GM21515 (cell line): ENCODE measurements at regions not wholly inside any gene's neighbourhood (a gene's known extent, or its start where the extent isn't known, plus 50 kb on each side); places are given as distances from the start of the nearest gene placed in this dataset.
"Not testable (repeated sequence)": the region's sequence is repeated elsewhere in the genome, so short reads cannot be mapped to it uniquely, and the experiment has no call there.

Source experiments
- ATAC-seq: cut with Tn5 transposase; IDR thresholded peaks from one replicate; pipeline ENCODE4 v1.9.1; 2021; ENCODE audit not compliant: unreplicated experiment

DNA sequence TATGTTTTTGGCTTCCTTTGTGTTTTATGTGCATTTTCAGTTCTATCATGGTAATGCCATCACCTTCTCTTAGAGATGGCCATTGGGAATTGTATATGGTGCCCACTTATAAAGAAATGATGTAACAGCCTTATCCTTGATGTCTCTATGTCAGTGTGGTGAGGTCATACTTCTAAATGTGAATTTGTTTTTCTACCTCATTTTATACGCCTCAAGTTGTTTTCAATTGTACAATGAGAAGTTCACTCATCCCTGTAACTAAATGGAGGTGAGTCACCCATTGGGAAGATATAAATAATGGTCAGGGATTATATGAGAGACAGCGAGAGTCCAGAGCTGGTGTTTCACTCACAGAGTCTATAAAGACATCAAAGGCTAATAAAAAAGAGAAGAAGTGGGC is 402.4 kb downstream of the AGTPBP1 start:
- ATAC-seq: no peak

DNA sequence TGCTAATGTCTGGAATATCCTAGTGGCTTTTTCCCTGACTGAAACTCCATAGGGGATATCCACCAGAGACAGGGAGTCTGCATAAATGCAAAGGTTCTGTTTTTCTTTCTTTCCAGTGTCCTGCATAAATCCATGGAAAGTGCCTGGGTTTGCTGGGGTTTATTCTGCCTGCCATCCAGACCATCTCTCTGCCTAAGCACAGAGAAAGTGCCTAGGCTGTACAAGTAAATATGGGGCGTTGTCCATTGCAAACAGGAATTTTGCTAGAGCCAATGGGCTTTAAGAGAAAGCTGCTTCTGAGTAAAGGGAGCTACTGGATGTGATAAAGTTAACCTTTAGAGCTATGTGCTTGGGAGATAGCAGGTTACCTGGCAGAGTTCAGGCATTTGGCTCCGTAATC is 407.5 kb downstream of the AGTPBP1 start:
- no peak for ATAC-seq

DNA sequence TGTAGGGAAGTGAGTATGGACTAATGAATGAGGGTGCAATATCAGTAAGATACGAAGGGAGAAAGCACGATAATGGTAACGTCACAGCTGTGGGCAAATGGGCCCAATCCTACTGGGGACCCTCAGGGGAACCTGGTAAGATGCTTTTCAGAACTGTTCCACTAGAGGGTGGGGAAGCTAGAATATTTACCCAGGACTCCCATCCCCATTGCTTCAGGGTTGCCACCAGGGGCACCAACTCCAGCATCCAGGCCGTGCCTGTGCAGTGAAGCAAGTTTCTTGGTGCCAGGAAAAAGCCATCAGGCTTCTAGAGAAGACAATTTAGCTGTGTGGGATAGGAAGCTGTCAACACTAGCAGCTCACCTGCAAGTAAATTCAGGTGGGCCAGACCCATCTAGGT is 409.3 kb downstream of the AGTPBP1 start:
- no peak for ATAC-seq

DNA sequence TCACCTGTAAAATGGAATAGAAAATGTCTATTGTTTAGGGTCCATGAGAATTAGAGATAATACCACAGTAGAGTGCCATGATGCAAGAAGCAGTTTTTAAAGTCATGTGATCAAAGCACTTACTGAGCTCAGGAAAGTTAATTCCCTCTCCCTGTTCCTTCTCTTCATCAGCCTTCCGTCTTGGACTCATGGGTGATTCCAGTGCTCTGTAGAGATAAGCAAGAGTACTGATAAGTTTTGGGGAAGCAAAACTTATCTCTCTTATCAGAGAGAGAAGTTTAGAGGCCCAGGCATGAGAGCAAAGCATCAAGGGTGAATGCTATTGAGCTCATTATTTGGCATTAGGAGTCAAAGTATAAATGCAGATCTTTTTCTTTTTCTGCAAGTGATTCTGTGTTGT is 410.1 kb downstream of the AGTPBP1 start:
- no peak for ATAC-seq

DNA sequence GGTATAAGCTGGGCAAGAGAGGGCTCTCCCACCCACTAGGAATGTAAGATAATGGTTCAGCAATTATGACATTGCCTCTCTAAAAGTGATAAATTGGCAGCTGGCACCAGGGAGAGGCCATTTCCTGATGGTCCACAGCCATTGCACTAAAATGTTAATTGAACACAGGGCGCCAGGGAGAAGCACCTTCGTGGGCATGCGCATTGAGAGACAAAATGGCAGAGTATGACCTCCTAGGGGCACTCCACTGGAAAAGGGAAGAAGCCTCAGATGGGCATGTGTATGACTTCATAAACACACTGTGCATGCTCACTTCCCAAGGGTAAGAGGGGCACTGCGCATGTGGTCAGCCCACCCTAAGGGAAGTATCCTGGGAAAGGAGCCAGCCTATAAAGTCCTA is 419.2 kb downstream of the AGTPBP1 start:
- ATAC-seq: no peak

DNA sequence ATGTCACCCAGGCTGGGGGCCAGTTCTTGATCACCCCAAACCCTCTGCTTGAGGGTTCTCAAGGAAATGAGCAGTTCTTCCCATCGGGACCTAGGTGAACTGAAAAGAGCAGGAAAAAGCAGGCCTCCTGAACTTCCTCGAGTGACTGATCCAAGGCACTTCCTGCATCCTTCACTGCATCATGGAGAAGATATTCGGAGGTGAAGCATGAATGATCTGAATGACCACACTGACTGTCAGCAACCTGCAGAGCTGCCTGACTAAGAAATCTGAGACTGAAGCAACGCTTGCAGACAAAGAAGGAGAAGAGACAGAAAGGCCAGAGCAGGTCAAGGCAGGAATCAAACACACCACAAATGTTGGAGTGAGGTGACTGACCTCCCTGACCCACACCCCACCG is 420.2 kb downstream of the AGTPBP1 start:
- no peak for ATAC-seq

DNA sequence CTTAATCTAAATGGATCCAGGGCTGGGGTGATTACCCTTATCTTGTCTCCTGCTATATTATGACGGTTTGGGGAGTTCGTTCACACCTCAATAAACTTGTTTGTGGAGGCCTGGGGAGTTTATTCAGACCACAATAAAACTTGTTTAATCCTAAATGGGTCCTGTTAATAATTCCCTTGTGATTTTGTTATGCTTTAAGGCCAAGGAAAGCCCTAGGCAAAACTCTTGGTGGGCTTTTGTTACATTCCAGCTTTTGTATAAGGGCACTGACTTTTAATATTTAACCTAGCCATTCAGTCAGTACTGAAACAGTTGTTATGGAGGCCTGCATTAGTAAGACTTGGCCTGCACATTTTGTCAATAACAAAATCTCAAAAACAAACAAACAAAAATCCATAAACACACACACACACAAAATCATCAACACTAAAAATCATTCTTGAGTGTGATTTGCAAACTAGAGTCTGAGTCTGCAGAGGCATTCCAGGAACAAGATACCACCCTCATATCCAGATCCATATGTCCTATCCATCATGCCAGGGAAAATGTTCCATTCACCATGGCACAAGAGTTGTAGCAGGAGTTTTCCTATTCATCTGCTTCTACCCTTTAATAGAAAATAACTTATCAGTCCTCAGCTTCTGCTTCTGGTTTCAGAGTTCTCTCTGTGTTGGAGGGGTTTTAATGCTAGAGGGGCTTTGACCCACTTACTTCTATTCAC is 421.7 kb downstream of the AGTPBP1 start:
- no peak for ATAC-seq

DNA sequence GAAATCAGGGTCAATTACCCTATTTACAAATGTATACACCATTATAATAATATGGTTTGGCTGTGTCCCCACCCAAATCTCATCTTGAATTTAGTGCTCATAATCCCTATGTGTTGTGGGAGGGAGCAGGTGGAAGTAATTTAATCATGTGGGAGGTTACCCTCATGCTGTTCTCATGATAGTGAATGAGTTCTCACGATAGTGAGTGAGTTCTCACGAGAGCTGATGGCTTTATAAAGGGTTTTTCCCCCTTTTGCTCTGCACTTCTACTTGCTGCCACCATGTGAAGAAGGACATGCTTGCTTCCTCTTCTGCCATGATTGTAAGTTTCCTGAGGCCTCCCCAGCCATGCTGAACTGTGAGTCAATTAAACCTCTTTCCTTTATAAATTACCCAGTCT is 426.2 kb downstream of the AGTPBP1 start:
- not testable (repeated sequence) for ATAC-seq

DNA sequence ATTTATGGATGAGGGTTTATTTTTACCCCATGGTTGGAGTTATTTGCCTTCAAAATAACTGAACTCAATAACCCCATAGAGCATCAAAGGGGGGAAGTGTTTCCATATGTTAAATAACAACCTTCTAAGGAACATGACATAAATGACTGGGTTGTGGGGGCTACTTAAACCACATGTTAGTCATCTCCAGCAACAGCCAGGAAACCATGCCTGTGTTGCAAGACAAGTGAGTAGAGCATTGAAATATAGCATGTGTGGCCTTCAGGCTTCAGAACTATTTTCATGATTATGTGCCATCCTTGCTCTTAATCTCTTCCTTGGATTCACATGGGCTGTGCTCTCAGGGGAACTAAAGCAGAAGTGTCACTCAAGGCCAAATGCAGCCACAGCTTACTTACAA is 431.2 kb downstream of the AGTPBP1 start:
- no peak for ATAC-seq

DNA sequence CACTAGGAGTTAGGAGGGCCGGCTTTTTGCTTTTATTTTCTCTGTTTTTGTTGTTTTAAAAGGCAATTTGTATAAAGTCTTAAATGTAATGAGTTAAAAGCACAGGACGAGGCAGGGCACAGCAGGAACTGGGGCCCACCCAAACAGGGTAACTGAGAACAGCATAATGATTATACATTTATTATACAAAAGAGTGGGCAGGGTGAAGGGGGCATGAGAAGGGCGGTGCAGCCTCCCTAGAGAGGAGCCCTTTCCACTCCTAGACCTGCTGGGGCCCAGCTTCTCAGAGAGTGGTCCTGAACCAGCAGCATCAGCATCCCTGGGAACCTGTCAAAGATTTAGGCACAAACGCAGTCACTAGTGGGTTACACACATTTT is 438.0 kb downstream of the AGTPBP1 start:
- no peak for ATAC-seq

DNA sequence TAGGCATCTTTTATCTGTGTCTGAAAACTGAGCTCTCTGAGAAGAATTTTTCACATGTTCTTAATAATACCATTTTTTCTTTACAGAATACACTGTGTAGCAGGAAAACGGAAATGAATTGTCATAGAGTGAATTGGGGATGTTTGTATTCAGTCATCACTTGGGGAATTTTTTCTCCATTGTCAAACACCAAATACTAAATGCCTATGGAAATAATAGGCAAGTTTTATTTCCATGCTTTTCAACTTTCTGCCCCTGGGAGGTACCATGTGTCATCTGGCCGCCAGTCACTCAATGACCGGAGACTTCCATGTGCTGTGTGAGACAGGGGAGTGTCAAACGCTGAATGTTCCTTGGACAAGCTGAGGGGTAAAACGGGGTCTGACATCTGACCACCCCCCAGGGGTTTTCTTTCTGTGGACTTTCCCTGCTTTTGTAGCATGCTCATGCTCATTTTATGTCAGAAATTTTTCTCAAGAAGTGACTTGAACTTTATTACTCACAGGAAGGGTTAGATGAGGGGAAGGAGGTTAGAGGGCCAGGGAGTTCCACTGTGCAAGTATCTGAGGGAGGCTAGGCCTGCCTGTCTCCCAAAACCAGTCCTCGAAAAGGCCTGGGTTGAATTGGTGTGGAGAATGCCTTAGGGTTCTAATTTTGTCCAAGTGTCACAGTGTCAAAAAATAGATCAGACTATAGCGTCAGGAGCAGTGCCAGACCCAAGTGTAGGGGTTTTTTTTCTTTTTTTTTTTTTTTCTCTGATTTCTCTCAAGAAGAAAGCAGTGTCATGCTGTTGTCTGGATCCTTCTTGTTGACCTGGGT is 438.6 kb downstream of the AGTPBP1 start:
- ATAC-seq: no peak

DNA sequence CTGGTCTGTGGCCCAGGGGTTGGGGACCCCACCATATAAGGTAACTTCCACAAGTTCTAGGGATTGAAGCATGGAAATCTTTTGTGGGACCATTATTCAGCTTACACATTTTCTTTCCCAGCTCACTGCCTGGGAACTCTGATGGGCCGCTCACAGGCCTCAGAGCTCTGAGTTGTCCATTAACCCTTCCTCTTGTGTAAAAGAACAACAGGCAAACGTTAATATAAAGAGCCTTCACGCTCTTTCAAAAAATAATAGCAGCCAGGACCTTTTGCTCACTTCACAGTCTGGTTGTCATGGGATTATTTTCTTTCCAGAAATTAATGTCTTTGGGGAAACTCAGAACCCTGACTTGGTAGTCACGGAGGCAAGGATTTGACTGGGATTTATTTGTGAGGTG is 443.3 kb downstream of the AGTPBP1 start:
- ATAC-seq: no peak

DNA sequence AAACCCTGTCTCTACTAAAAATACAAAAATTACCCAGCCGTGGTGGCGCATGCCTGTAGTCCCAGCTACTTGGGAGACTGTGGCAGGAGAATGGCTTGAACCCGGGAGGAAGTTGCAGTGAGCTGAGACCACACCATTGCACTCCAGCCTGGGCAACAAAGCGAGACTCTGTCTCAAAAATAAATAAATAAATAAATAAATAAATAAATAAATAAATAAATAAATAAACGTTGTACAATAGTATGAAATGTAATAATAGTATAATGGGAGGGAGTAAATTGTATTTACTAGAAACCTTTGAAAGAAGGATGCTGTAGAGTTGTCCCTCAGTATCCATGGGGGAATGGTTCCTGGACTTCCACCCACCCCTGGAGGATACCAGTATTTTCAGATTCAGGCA is 446.5 kb downstream of the AGTPBP1 start:
- not testable (repeated sequence) for ATAC-seq

DNA sequence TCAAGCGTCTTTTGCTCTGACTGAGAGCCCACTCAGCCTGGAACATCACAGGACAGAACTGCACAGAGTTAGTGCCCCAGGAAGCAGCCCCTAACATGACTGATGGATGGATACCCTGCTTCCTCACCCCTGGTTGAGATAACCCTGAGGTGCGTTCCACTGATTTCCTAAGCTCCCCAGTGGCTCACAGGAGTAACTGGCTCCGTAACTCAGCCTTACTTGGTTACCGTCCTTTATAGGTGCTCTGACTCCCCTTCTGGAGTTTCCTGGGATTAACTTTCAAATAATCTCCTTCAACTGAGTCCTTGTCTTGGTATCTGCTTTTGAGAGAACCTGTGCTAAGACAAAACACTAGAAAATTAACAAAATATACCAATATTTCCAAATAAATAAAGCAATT is 449.5 kb downstream of the AGTPBP1 start:
- no peak for ATAC-seq

DNA sequence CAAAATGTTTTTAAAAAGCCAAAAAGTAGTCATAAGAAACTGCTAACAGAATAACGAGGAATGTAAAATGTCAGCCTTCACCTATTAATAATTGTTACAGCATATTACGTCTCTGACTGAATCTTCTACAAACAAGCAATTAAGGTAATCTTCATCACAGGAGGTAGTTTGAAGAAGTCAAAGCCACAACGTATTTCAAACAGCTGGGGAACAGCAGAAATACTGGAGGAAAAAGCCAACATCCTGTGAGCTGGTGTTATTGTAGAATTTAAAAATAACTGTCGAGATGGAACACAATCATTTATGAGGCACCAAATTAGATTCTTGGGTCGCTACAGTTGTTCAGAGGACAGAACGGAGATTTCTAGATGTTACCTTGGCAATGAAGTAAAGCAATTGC is 450.5 kb downstream of the AGTPBP1 start:
- no peak for ATAC-seq

DNA sequence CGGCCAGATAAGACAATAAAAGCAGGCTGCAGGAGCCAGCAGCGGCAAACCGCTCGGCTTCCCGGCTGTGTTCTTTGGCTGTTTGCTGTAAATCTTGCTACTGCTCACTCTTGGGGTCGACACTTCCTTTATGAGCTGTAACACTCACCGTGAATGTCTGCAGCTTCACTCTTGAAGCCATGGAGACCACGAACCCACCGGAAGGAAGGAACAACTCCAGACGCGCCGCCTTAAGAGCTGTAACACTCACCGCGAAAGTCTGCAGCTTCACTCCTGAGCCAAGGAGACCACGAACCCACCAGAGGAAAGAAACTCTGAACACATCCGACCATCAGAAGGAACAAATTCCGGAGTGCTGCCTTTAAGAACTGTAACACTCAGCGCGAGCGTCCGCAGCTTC is 451.7 kb downstream of the AGTPBP1 start:
- ATAC-seq: no peak

DNA sequence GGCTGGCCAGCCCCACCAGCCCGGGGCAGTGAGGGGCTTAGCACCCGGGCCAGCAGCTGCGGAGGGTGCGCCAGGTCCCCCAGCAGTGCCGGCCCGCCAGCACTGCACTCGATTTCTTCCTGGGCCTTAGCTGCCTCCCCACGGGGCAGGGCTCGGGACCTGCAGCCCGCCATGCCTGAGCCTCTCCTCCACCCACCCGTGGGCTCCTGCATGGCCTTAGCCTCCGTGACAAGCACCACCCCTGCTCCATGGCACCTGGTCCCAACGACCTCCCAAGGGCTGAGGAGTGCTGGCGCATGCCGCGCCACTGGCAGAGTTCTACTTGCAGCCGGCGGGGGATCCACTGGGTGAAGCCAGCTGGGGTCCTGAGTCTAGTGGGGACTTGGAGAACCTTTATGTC is 452.6 kb downstream of the AGTPBP1 start:
- no peak for ATAC-seq

DNA sequence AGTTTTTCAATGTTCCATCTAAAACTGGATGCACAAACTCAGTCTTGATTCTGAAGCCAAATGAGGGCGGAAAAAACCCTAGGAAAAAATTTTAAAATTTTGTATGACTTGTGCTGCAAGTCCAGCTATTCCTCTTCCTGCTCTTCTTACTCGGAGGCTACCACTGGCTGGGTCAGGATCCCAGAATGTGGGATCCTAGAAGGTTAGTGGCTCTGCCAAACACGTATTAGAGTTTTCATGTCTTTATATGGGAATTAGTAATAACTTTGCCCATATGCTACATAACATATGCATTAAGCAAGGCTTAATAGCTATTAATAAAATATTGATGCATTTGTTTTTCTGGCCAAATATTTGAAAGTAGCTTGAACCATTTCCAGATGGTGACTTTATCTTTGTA is 458.3 kb downstream of the AGTPBP1 start:
- ATAC-seq: no peak

DNA sequence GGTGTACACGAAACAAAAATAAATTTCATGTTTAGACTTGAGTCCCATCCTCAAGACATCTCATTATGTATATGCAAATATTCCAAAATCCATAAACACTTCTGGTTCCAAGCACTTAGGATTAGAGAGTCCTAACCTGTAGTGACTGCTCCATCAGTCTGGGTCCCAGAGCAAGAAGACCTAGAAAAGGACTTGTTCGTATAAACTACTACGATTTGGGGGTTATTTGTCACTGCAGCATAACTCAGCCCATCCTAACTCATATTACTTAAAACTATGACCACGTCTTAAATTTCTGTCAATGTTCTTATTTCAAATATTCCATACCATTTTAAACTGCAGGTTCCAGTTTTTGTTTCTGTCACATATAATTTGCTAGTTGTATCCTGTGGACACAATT is 463.0 kb downstream of the AGTPBP1 start:
- no peak for ATAC-seq

DNA sequence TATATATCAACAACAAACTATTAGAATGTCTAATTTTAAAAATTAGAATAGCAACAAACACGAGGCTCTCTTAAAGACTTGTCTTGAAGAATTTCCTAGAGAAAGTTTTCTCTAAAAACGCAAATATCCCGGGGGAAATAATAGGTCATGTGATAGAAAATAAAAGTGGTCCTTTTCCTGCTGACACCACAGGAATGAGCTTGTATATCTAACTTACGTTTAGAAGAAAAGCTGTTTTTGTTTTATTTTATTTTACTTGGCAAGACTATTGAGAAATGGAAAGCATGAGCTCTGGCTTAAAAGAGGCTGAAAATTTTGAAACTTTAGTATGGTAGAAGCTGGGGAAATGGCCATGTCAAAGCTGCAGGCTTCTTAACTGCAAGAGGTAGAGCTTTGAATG is 465.0 kb downstream of the AGTPBP1 start:
- ATAC-seq: no peak

DNA sequence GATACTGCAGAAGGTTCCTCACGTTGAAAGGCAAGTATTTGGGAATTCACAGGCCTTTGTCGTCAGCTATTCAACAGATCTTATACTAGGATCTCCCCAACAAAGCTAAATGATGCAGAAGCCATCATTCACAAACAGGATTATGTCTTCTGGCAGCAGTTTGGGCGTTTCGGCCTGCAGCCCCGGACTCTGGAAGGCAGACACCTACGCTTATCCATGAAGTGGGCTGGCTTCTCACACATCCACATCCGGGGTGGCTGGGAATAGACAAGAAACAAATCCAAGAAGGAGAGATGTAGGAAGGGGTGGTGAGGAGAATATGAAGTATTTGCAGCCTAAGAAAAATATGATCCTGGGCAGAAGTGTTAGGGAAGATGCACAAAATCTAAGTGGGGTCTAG is 471.9 kb downstream of the AGTPBP1 start:
- no peak for ATAC-seq

DNA sequence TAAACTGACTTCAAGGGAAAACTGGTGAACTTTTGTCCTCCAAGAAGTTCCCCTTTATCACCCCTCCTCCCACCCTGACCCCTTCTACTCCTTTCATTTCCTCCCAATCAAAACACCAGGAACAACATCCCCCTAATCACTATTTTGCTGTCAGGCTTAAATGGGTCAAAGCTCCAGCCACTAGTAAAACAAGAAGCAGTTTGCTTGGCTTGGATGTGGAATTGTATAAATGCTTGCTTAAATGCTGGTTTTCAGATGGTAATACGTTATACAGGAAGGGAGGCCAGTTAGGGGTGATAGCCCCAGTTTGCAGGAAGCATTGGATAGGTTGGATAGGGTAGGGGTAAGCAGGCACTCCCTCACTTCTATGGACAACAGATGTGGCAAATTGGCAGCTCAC is 473.6 kb downstream of the AGTPBP1 start:
- ATAC-seq: no peak

DNA sequence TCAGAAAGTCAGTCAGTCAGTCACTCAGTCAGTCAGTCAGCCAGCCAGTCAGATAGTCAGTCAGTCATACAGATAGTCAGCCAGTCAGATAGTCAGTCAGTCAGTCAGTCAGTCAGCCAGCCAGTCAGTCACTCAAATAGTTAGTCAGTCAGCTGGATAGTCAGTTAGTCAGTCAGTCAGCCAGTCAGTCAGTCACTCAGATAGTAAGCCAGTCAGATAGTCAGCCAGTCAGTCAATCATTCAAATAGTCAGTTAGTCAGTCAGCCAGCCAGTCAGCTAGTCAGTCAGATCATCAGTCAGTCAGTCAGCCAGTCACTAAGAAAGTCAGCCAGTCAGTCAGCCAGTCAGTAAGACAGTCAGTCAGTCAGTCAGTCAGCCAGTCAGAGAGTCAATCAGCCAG is 477.1 kb downstream of the AGTPBP1 start:
- ATAC-seq: no peak
